GM06990 (cell line): ENCODE measurements at regions not wholly inside any gene's neighbourhood (a gene's known extent, or its start where the extent isn't known, plus 50 kb on each side); places are given as distances from the start of the nearest gene placed in this dataset.

Experiments used
- DNase-seq: peaks from one replicate; pipeline ENCODE4 v3.0.0-alpha.2; 2011; ENCODE audit not compliant: insufficient read length; ENCODE audit errors: extremely low read depth
- H3K27me3 ChIP-seq: replicated peaks from 2 replicates; pipeline ENCODE4 v1.6.0; 2011; ENCODE audit warnings: low read length; ENCODE audit not compliant: control insufficient read depth, insufficient read depth
- H3K36me3 ChIP-seq: 2 replicates; pipeline ENCODE4 v1.5.1; 2011; ENCODE audit warnings: low read length; ENCODE audit not compliant: control insufficient read depth, insufficient read depth
- H3K4me3 ChIP-seq: replicated peaks from 2 replicates; pipeline ENCODE4 v1.5.1; 2011; ENCODE audit warnings: low read depth, mild to moderate bottlenecking, control low read depth, low read length
- TF ChIP-seq, protein P1 (sequence below): IDR thresholded peaks from 2 replicates; pipeline ENCODE4 v1.5.1; 2011; ENCODE audit warnings: low read length, control low read depth, mild to moderate bottlenecking, inconsistent platforms; ENCODE audit not compliant: insufficient read depth, poor library complexity, severe bottlenecking

GRCh38 chr2:180927030-180927686 lies 53.2 kb upstream of the UBE2E3 start:
- H3K4me3 ChIP-seq, result no peak overlapping the region
- TF ChIP-seq, protein P1, sequence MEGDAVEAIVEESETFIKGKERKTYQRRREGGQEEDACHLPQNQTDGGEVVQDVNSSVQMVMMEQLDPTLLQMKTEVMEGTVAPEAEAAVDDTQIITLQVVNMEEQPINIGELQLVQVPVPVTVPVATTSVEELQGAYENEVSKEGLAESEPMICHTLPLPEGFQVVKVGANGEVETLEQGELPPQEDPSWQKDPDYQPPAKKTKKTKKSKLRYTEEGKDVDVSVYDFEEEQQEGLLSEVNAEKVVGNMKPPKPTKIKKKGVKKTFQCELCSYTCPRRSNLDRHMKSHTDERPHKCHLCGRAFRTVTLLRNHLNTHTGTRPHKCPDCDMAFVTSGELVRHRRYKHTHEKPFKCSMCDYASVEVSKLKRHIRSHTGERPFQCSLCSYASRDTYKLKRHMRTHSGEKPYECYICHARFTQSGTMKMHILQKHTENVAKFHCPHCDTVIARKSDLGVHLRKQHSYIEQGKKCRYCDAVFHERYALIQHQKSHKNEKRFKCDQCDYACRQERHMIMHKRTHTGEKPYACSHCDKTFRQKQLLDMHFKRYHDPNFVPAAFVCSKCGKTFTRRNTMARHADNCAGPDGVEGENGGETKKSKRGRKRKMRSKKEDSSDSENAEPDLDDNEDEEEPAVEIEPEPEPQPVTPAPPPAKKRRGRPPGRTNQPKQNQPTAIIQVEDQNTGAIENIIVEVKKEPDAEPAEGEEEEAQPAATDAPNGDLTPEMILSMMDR, result no peak
- H3K27me3 ChIP-seq, result no peaks in the 10 kb centered on the region
- no peaks in the 10 kb centered on the region for H3K36me3 ChIP-seq
- no peak for DNase-seq

- TF ChIP-seq, protein P1, result no peak
- no peak for DNase-seq
- no peak overlapping the region for H3K4me3 ChIP-seq
These were observed 54.7 kb upstream of the UBE2E3 start for GRCh38 chr2:180925700-180926099.

GRCh38 chr2:180924063-180924462 lies 56.3 kb upstream of the UBE2E3 start:
- H3K27me3 ChIP-seq, result no peaks in the 10 kb centered on the region
- H3K4me3 ChIP-seq, result no peak overlapping the region
- TF ChIP-seq, protein P1, result no peak
- no peaks in the 10 kb centered on the region for H3K36me3 ChIP-seq
- DNase-seq, result no peak

More at GRCh38 chr2:180925700-180926099, 54.7 kb upstream of the UBE2E3 start:
- Histone ChIP-seq H3K27me3 (no peaks in the 10 kb centered on the region), H3K36me3 (no peaks in the 10 kb centered on the region)

GRCh38 chr2:180910831-180911665 lies 69.4 kb upstream of the UBE2E3 start:
- TF ChIP-seq, protein P1, result no peak
- H3K27me3 ChIP-seq, result no peaks in the 10 kb centered on the region
- H3K36me3 ChIP-seq, result no peaks in the 10 kb centered on the region
- H3K4me3 ChIP-seq, result no peak overlapping the region
- no peak for DNase-seq

DNA sequence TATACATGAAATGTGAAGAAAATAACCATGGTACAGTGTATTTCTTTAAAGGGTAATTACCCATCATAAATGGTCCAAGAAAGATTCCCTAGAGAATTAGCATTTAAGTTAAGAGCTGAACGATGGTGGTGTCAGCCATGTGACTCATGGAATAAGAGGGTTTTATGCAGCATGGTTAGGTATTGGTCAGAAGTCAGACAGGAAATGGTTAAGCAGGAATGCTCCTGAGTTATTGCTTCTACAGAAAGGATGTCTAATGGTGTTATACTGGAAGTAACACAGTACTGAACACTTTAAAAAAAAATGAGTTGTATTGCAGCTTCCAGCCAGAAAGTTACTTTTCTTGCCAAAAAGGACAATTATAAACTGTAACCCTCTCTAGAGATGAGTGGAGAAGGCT lies 72.7 kb upstream of the UBE2E3 start:
- DNase-seq, result no peak
- H3K27me3 ChIP-seq, result no peaks in the 10 kb centered on the region
- TF ChIP-seq, protein P1, result no peak
- H3K4me3 ChIP-seq, result no peak overlapping the region
- H3K36me3 ChIP-seq, result no peaks in the 10 kb centered on the region
